Skeletal muscle tissue (tissue), 3 donors: ENCODE measurements at regions not wholly inside any gene's neighbourhood (a gene's known extent, or its start where the extent isn't known, plus 50 kb on each side); places are given as distances from the start of the nearest gene placed in this dataset.

Experiments used
- H3K27ac ChIP-seq: one replicate; pipeline ENCODE4 v1.7.0; 2013; ENCODE audit warnings: mild to moderate bottlenecking, low read depth, low read length, inconsistent platforms
- H3K27me3 ChIP-seq, 3 donors: one replicate each; pipeline ENCODE4 v1.7.0; 2013; ENCODE audit warnings: low read length in 3 of 3; ENCODE audit not compliant: control insufficient read depth in 3 of 3, insufficient read depth in 3 of 3
- H3K36me3 ChIP-seq, 3 donors: one replicate each; pipeline ENCODE4 v1.7.0; 2013; ENCODE audit warnings: low read length in 3 of 3; ENCODE audit not compliant: control insufficient read depth in 3 of 3, insufficient read depth in 3 of 3
- H3K4me1 ChIP-seq, 3 donors: one replicate each; pipeline ENCODE4 v1.7.0; 2013; ENCODE audit warnings: low read length in 3 of 3, mild to moderate bottlenecking in 3 of 3; ENCODE audit not compliant: control insufficient read depth in 3 of 3, insufficient read depth in 3 of 3
- H3K4me3 ChIP-seq, 3 donors: one replicate each; pipeline ENCODE4 v1.7.0; 2013; ENCODE audit warnings: low read length in 3 of 3
- H3K9ac ChIP-seq, 3 donors: one replicate each; pipeline ENCODE4 v1.7.0; 2013; ENCODE audit warnings: low read length in 3 of 3, mild to moderate bottlenecking in 3 of 3, moderate library complexity in 2 of 3, low read depth in 1 of 3
- H3K9me3 ChIP-seq, 3 donors: one replicate each; pipeline ENCODE4 v1.7.0; 2013; ENCODE audit warnings: low read length in 3 of 3; ENCODE audit not compliant: control insufficient read depth in 3 of 3
- donor health status: Osteomylitis.

DNA sequence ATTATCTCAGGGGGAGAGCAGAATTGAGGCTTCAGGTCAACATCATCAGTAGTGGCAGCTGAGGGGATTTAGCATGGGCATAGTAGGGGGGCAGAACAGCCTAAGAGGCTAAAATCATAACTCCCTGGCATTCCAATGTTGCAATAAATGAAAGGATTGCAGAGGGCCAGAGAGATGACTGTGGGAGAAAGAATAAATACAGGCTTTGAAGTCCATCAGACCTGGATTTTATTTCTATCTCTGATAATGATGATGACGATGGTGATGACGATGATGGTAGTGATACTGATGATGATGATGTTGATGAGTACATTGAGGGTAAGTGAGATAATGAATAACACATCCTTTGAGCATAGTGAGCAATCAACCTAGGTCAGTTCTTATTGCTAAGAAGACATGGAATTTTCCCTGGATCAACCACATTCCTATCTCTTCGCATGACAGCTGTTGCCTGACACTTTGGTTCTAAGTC is 107.4 kb upstream of the CDH11 start:
- no peak overlapping the region for H3K4me3 ChIP-seq
- H3K27me3 ChIP-seq = no peaks in the 10 kb centered on the region
- no peak overlapping the region for H3K27ac ChIP-seq
- H3K9me3 ChIP-seq = no peaks in the 10 kb centered on the region
- no peaks in the 10 kb centered on the region for H3K4me1 ChIP-seq
- no peaks in the 10 kb centered on the region for H3K36me3 ChIP-seq
- H3K9ac ChIP-seq = no peak overlapping the region

GRCh38 chr16:65227150-65227835 is 105.4 kb upstream of the CDH11 start:
- no peaks in the 10 kb centered on the region for H3K9me3 ChIP-seq
- no peak overlapping the region for H3K27ac ChIP-seq
- H3K4me1 ChIP-seq = no peaks in the 10 kb centered on the region
- no peaks in the 10 kb centered on the region for H3K27me3 ChIP-seq
- H3K9ac ChIP-seq = no peak overlapping the region
- no peak overlapping the region for H3K4me3 ChIP-seq
- no peaks in the 10 kb centered on the region for H3K36me3 ChIP-seq

DNA sequence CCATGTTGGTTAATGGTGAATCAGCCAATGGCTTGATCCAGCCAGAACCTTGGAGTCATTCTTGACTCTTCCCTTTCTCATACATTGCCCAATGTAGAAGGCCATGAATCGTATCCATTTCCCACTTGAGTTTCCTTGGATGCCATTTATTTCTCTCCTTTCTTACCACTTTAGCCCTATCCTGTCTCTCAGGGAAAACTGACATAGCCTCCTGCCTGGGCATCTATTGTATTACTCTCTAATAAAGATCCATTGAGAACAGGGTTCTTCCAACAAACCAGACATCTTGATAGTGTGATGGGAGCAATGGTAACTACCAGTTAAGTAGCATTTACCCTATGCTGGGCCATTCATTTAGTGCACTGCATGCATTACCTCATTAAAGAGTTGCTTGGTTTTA is 104.2 kb upstream of the CDH11 start:
- H3K27me3 ChIP-seq = no peaks in the 10 kb centered on the region
- no peaks in the 10 kb centered on the region for H3K36me3 ChIP-seq
- H3K4me1 ChIP-seq = no peaks in the 10 kb centered on the region
- no peak overlapping the region for H3K27ac ChIP-seq
- no peak overlapping the region for H3K9ac ChIP-seq
- no peak overlapping the region for H3K4me3 ChIP-seq
- no peaks in the 10 kb centered on the region for H3K9me3 ChIP-seq

DNA sequence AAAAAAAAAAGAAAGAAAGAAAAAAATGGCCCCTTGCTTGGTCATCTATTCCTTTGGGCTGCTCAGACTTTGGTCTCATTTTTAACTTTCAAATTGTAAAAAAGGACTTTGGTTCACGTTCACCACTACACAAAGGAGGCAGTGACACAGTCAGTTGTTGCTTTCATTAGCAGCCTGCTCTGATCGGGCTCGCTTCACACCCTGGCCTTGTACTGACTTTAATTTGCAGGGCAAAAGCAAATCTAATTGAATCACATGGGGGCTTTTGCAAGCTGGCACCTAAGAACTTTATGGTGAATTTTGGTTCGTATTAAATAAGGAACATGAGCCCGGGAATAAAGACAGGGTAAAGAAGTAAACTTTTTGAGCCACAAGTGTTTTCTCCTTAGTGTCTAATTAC is 103.6 kb upstream of the CDH11 start:
- H3K4me1 ChIP-seq = no peaks in the 10 kb centered on the region
- H3K36me3 ChIP-seq = no peaks in the 10 kb centered on the region
- no peak overlapping the region for H3K27ac ChIP-seq
- no peak overlapping the region for H3K4me3 ChIP-seq
- H3K9me3 ChIP-seq = no peaks in the 10 kb centered on the region
- H3K9ac ChIP-seq = no peak overlapping the region
- no peaks in the 10 kb centered on the region for H3K27me3 ChIP-seq

- no peaks in the 10 kb centered on the region for H3K9me3 ChIP-seq
- no peak overlapping the region for H3K27ac ChIP-seq
- no peaks in the 10 kb centered on the region for H3K36me3 ChIP-seq
- H3K4me3 ChIP-seq = no peak overlapping the region
- no peaks in the 10 kb centered on the region for H3K27me3 ChIP-seq
- H3K4me1 ChIP-seq = no peaks in the 10 kb centered on the region
- no peak overlapping the region for H3K9ac ChIP-seq
These were observed 103.1 kb upstream of the CDH11 start for GRCh38 chr16:65224994-65225393.

DNA sequence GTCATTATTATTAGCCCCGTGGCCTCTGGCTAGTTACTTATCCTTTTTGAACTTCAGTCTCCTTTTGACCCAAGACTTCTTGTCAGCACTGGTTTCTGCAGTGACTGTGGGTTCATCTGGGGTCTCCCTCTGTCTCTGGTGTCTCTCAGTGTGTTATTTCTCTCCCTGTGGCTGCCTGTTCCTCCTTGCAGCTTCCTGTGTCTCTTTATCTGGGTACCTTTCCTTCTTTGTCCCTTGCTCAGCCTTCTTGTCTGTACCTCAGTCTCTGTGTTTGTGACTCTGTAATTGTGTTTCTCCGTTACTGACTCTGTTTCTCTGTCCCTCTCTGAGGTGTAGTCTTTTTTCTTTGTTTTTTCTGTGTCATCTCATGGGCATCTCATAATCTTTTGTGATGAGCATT is 102.6 kb upstream of the CDH11 start:
- Histone ChIP-seq H3K27me3 (no peaks in the 10 kb centered on the region), H3K9me3 (no peaks in the 10 kb centered on the region), H3K27ac (no peak overlapping the region), H3K4me3 (no peak overlapping the region), H3K9ac (no peak overlapping the region), H3K36me3 (no peaks in the 10 kb centered on the region), H3K4me1 (no peaks in the 10 kb centered on the region)

- H3K27me3 ChIP-seq = no peaks in the 10 kb centered on the region
- no peak overlapping the region for H3K27ac ChIP-seq
- H3K9ac ChIP-seq = no peak overlapping the region
- no peak overlapping the region for H3K4me3 ChIP-seq
- no peaks in the 10 kb centered on the region for H3K9me3 ChIP-seq
- H3K4me1 ChIP-seq = no peaks in the 10 kb centered on the region
- no peaks in the 10 kb centered on the region for H3K36me3 ChIP-seq
These were observed 101.5 kb upstream of the CDH11 start for GRCh38 chr16:65223335-65223734.

DNA sequence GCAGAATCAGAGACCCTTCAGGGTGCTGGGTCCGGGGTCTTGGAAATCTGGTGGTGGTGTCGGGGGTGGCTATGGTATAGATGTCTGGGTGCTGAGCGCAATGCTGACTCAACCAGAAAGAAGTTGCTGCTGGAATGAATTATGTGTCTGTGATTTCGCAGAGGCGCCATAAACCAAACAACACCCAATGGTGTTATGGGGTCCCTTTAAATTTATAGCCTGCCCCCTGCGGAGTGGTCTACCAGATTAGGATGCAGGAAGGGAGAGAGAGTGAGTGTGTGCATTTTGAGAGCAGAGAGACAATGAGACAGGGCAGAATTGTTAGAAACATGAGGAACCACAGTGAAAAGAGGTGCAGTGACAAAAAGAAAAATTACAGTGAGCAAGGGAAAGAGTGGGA is 100.7 kb upstream of the CDH11 start:
- H3K9ac ChIP-seq = no peak overlapping the region
- no peaks in the 10 kb centered on the region for H3K27me3 ChIP-seq
- H3K36me3 ChIP-seq = no peaks in the 10 kb centered on the region
- H3K27ac ChIP-seq = no peak overlapping the region
- no peaks in the 10 kb centered on the region for H3K4me1 ChIP-seq
- H3K9me3 ChIP-seq = no peaks in the 10 kb centered on the region
- H3K4me3 ChIP-seq = no peak overlapping the region

GRCh38 chr16:65222049-65222448 is 100.2 kb upstream of the CDH11 start:
- H3K9ac ChIP-seq = no peak overlapping the region
- H3K36me3 ChIP-seq = no peaks in the 10 kb centered on the region
- H3K27me3 ChIP-seq = no peaks in the 10 kb centered on the region
- H3K9me3 ChIP-seq = no peaks in the 10 kb centered on the region
- H3K27ac ChIP-seq = no peak overlapping the region
- no peaks in the 10 kb centered on the region for H3K4me1 ChIP-seq
- H3K4me3 ChIP-seq = no peak overlapping the region

DNA sequence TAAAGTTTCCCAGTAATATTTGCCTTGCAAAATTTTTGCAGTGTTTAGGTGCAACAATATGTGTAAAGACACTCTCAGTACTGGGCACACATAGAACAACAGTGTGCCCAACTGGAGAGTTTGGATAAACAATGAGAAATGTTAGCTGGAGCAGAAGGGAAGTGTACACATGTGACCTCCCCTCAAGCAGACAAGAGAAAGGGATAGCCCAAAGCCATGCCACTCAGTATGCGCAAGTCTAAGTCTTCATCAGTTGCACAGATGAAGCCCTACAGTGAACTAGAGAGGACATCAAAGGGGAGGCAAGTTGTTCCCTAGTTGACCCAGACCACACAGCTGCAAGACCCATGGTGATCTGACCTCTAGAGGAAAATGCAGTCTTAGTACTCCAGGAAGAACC is 97.9 kb upstream of the CDH11 start:
- no peak overlapping the region for H3K27ac ChIP-seq
- no peak overlapping the region for H3K4me3 ChIP-seq
- no peaks in the 10 kb centered on the region for H3K27me3 ChIP-seq
- no peaks in the 10 kb centered on the region for H3K4me1 ChIP-seq
- H3K9ac ChIP-seq = no peak overlapping the region
- H3K36me3 ChIP-seq = no peaks in the 10 kb centered on the region
- no peaks in the 10 kb centered on the region for H3K9me3 ChIP-seq
